ENCODE measurements at regions not wholly inside any gene's neighbourhood (a gene's known extent, or its start where the extent isn't known, plus 50 kb on each side); places are given as distances from the start of the nearest gene placed in this dataset.

DNA sequence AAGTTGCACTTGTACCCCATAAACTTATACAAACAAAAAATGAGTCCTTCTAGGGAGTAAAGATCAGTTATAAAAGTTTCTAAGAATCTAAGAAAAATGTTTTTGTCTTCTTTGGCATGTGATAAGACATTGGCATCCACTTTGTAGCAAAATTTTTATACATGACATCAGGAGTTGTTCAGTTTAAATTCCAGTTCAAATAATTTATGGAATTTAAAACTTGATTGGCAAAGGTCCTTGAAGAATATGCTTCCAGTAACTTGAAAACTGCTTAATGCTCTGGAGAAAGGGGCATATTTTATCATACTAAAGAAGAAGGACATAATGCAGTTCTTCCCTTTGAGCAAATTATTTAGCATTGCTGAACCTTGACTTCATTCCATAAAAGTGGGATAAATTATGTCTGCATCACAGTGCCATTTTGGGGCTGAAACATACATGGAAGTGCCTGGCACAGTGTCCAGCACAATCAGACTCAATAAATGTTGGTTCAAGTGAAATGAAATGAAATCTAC, 163.3 kb upstream of the IL15 start:
- dilution Hi-C loops (cut with MboI; ENCODE audit: extremely low pct_ligation_motif_present, low sequenced_read_pairs) (no loop called here), intact Hi-C loops (cut with micrococcal nuclease) (no loop called here)
- CTCF ChIA-PET = no interaction called here

More for the DNA sequence above, 163.3 kb upstream of the IL15 start:
- no peaks in the 10 kb centered on the region for H3K27me3 ChIP-seq (ENCODE audit: control insufficient read depth in 2 of 2, insufficient read depth in 2 of 2, low read length in 2 of 2)
- no peaks in the 10 kb centered on the region for H3K9me1 ChIP-seq (replicated peaks; ENCODE audit: control insufficient read depth, extremely low read depth, insufficient read depth, low read length)
- FAIRE-seq (no peak), DNase-seq (ENCODE audit: low read depth, low spot score) (no peak)
- H3K9ac ChIP-seq (replicated peaks; ENCODE audit: extremely low read depth, insufficient read depth, low read length) = no peak overlapping the region
- H3K4me2 ChIP-seq (ENCODE audit: insufficient read depth, low read length) = no peak overlapping the region
- H2AFZ ChIP-seq (ENCODE audit: low read depth, low read length) = no peak overlapping the region
- H3K4me3 ChIP-seq (replicated peaks in 1 of 3; ENCODE audit: insufficient read depth in 1 of 3, low read depth in 1 of 3, low read length in 3 of 3) = no peak overlapping the region
- no peaks in the 10 kb centered on the region for H3K36me3 ChIP-seq (ENCODE audit: control insufficient read depth in 2 of 2, extremely low read depth in 1 of 2, insufficient read depth in 2 of 2, low read length in 2 of 2)
- TF ChIP-seq POLR2AphosphoS5 (IDR thresholded peaks at IDR 0.05; ENCODE audit: insufficient read depth, low read depth, low read length) = no peak
- TF ChIP-seq POLR2A (IDR thresholded peaks at IDR 0.05; ENCODE audit: low read depth, low read length) = no peak
- TF ChIP-seq, protein P1, sequence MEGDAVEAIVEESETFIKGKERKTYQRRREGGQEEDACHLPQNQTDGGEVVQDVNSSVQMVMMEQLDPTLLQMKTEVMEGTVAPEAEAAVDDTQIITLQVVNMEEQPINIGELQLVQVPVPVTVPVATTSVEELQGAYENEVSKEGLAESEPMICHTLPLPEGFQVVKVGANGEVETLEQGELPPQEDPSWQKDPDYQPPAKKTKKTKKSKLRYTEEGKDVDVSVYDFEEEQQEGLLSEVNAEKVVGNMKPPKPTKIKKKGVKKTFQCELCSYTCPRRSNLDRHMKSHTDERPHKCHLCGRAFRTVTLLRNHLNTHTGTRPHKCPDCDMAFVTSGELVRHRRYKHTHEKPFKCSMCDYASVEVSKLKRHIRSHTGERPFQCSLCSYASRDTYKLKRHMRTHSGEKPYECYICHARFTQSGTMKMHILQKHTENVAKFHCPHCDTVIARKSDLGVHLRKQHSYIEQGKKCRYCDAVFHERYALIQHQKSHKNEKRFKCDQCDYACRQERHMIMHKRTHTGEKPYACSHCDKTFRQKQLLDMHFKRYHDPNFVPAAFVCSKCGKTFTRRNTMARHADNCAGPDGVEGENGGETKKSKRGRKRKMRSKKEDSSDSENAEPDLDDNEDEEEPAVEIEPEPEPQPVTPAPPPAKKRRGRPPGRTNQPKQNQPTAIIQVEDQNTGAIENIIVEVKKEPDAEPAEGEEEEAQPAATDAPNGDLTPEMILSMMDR (IDR thresholded peaks at IDR 0.05; ENCODE audit: extremely low read depth in 1 of 2, insufficient read depth in 1 of 2, low read depth in 1 of 2, low read length in 2 of 2) = no peak
- TF ChIP-seq, protein P2, sequence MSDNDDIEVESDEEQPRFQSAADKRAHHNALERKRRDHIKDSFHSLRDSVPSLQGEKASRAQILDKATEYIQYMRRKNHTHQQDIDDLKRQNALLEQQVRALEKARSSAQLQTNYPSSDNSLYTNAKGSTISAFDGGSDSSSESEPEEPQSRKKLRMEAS (IDR thresholded peaks at IDR 0.05; ENCODE audit: insufficient read depth, insufficient read length) = no peak
- TF ChIP-seq MYC (IDR thresholded peaks at IDR 0.05; ENCODE audit: low read depth, low read length) = no peak
- TF ChIP-seq GATA2 (IDR thresholded peaks at IDR 0.05; ENCODE audit: insufficient read depth, insufficient read length, low read depth, low read length) = no peak
- no peak for TF ChIP-seq EZH2 (IDR thresholded peaks at IDR 0.05; ENCODE audit: borderline replicate concordance, low read depth, low read length, severe bottlenecking)
- TF ChIP-seq JUN (IDR thresholded peaks at IDR 0.05; ENCODE audit: borderline replicate concordance, insufficient read depth, insufficient read length, low read depth) = no peak
- TF ChIP-seq FOS (IDR thresholded peaks at IDR 0.05; ENCODE audit: borderline replicate concordance, insufficient read depth, low read length) = no peak
- no peaks in the 10 kb centered on the region for H4K20me1 ChIP-seq (replicated peaks; ENCODE audit: control insufficient read depth, extremely low read depth, insufficient read depth, low read length)
- POLR2A ChIA-PET = no interaction called here
- H3K4me1 ChIP-seq (ENCODE audit: control insufficient read depth, extremely low read depth, insufficient read depth, low read length) = no peaks in the 10 kb centered on the region
- no TSS peak for BruUV-seq (replicated peaks)
- no peaks in the 10 kb centered on the region for H3K79me2 ChIP-seq (ENCODE audit: control insufficient read depth, insufficient read depth, low read length)
- H3K27ac ChIP-seq (ENCODE audit: insufficient read depth, low read depth, low read length) = no peak overlapping the region
- H3K9me3 ChIP-seq (replicated peaks; ENCODE audit: control insufficient read depth, insufficient read depth, low read length) = no peaks in the 10 kb centered on the region
